Neuronal stem cell (in vitro differentiated cells): ENCODE measurements at regions not wholly inside any gene's neighbourhood (a gene's known extent, or its start where the extent isn't known, plus 50 kb on each side); places are given as distances from the start of the nearest gene placed in this dataset.
A peak's percentile ranks its signal among the peaks of the same experiment; 100 is the strongest.

Experiments
- DNase-seq: peaks from one replicate; pipeline ENCODE4 v3.0.0-alpha.2; 2013; ENCODE audit warnings: low spot score
- H2AFZ ChIP-seq: one replicate; pipeline ENCODE4 v1.6.1; 2013; ENCODE audit warnings: mild to moderate bottlenecking, low read length, inconsistent platforms
- H2AK5ac ChIP-seq: 2 replicates; pipeline ENCODE4 v1.6.1; 2013; ENCODE audit warnings: low read depth, mild to moderate bottlenecking, inconsistent platforms, low read length, moderate library complexity, mixed read lengths
- H2BK120ac ChIP-seq: 2 replicates; pipeline ENCODE4 v1.6.1; 2013; ENCODE audit warnings: low read depth, mild to moderate bottlenecking, inconsistent platforms, low read length, moderate library complexity, mixed read lengths
- H2BK12ac ChIP-seq: one replicate; pipeline ENCODE4 v1.6.1; 2013; ENCODE audit warnings: low read length, inconsistent platforms
- H2BK15ac ChIP-seq: 2 replicates; pipeline ENCODE4 v1.6.1; 2013; ENCODE audit warnings: mild to moderate bottlenecking, low read length, inconsistent platforms, mixed read lengths
- H2BK5ac ChIP-seq: one replicate; pipeline ENCODE4 v1.6.1; 2013; ENCODE audit warnings: inconsistent platforms, mild to moderate bottlenecking, low read length, moderate library complexity
- H3K14ac ChIP-seq: one replicate; pipeline ENCODE4 v1.6.1; 2013; ENCODE audit warnings: low read length, inconsistent platforms
- H3K18ac ChIP-seq: 2 replicates; pipeline ENCODE4 v1.6.1; 2013; ENCODE audit warnings: low read length, inconsistent platforms
- H3K23ac ChIP-seq: 2 replicates; pipeline ENCODE4 v1.6.1; 2013; ENCODE audit warnings: low read depth, mild to moderate bottlenecking, mixed read lengths, low read length, inconsistent platforms; ENCODE audit not compliant: poor library complexity
- H3K27ac ChIP-seq: replicated peaks from 3 replicates; pipeline ENCODE4 v1.5.1; 2013; ENCODE audit warnings: low read length, inconsistent platforms
- H3K27me3 ChIP-seq, 3 experiments: 2 replicates each; pipeline ENCODE4 v1.6.1; 2013; ENCODE audit warnings: low read length in 3 of 3, mild to moderate bottlenecking in 2 of 3, inconsistent platforms in 1 of 3, low read depth in 1 of 3, mixed read lengths in 1 of 3, moderate library complexity in 1 of 3; ENCODE audit not compliant: control insufficient read depth in 3 of 3, insufficient read depth in 3 of 3
- H3K36me3 ChIP-seq, 2 donors: replicated peaks in 1 of 2; 2 replicates each; pipeline ENCODE4 v1.6.1; 2013; ENCODE audit warnings: low read length in 2 of 2; ENCODE audit not compliant: control insufficient read depth in 2 of 2, insufficient read depth in 2 of 2
- H3K4ac ChIP-seq: 2 replicates; pipeline ENCODE4 v1.6.1; 2013; ENCODE audit warnings: inconsistent platforms, mild to moderate bottlenecking, low read length, moderate library complexity
- H3K4me1 ChIP-seq, 2 donors: 1 replicate in 1 of 2; 2 replicates in 1 of 2; pipeline ENCODE4 v1.6.1; 2013; ENCODE audit warnings: low read length in 2 of 2, low read depth in 1 of 2; ENCODE audit not compliant: control insufficient read depth in 2 of 2, insufficient read depth in 1 of 2
- H3K4me2 ChIP-seq: one replicate; pipeline ENCODE4 v1.6.1; 2013; ENCODE audit warnings: mild to moderate bottlenecking, low read length, inconsistent platforms; ENCODE audit not compliant: insufficient read depth, poor library complexity, severe bottlenecking
- H3K4me3 ChIP-seq, 2 donors: 2 replicates each; pipeline ENCODE4 v1.5.1; 2013; ENCODE audit warnings: low read length in 2 of 2, mild to moderate bottlenecking in 2 of 2, inconsistent platforms in 1 of 2, moderate library complexity in 1 of 2
- H3K79me1 ChIP-seq: one replicate; pipeline ENCODE4 v1.6.1; 2013; ENCODE audit warnings: low read depth, mild to moderate bottlenecking, inconsistent platforms, low read length, moderate library complexity
- H3K9ac ChIP-seq: one replicate; pipeline ENCODE4 v1.6.1; 2013; ENCODE audit warnings: mild to moderate bottlenecking, low read depth, low read length, inconsistent platforms; ENCODE audit not compliant: poor library complexity
- H3K9me3 ChIP-seq, 2 donors: replicated peaks in 1 of 2; 2 replicates each; pipeline versions ENCODE3 to v1.6.1; 2013; ENCODE audit warnings: low read length in 2 of 2, mild to moderate bottlenecking in 2 of 2, inconsistent platforms in 1 of 2, low read depth in 1 of 2, mixed read lengths in 1 of 2, moderate library complexity in 1 of 2; ENCODE audit not compliant: control insufficient read depth in 2 of 2, insufficient read depth in 1 of 2
- H4K8ac ChIP-seq: one replicate; pipeline ENCODE4 v1.6.1; 2013; ENCODE audit warnings: low read depth, mild to moderate bottlenecking, inconsistent platforms, low read length, moderate library complexity
- H4K91ac ChIP-seq: one replicate; pipeline ENCODE4 v1.6.1; 2013; ENCODE audit warnings: low read length, low read depth, mild to moderate bottlenecking, inconsistent platforms; ENCODE audit not compliant: poor library complexity
- WGBS, 2 donors: extraction: QIAGEN DNeasy Blood & Tissue Kit; methylation state at CpG; one replicate each; pipeline ENCODE4 v1.1.7; 2013; ENCODE audit warnings: missing lambda C conversion rate in 2 of 2, mixed read lengths in 1 of 2; ENCODE audit not compliant: insufficient read length in 2 of 2, insufficient replicate concordance in 1 of 2; ENCODE audit errors: extremely low coverage in 2 of 2; 5-methylcytosine and 5-hydroxymethylcytosine counted together

DNA sequence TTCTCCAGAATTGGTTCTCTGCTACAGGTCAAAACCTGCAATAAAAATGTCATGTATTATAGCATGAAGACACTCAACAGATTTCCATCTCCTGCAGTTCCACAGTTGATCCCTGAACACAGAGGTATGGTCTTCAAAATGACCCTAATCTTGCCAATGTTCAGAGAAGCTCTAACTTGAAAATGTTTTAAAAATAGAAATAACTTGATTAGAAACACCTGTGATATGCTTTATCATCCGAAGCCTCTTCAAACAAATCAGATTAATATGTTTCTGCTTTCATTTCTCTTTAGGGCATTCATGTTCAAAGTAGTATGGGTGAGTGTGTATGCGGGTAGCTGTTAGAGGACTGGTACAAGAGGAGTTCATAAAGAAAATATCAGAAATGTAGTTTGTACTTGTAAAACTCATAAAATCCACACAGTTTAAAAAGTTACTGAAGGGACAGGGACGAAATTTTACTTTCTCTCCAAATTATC lies 60.4 kb downstream of the KCNRG start:
- H3K27ac ChIP-seq: no peak overlapping the region
- no peak overlapping the region for H2AFZ ChIP-seq
- H4K91ac ChIP-seq: no peak overlapping the region
- no peak overlapping the region for H2BK5ac ChIP-seq
- no peak overlapping the region for H4K8ac ChIP-seq
- H3K4me2 ChIP-seq: no peak overlapping the region
- no peak overlapping the region for H2BK15ac ChIP-seq
- no peak overlapping the region for H3K18ac ChIP-seq
- H3K14ac ChIP-seq: no peak overlapping the region
- H3K23ac ChIP-seq: no peak overlapping the region
- no CpG with 5 or more reads among the region's 3 CpGs for WGBS, 2 donors
- no peak overlapping the region for H2AK5ac ChIP-seq
- no peaks in the 10 kb centered on the region for H3K79me1 ChIP-seq
- no peak overlapping the region for H2BK12ac ChIP-seq
- H3K9ac ChIP-seq: no peak overlapping the region
- H3K4me1 ChIP-seq: peaks cover 0 to 4% of the 10 kb centered on the region in 2 donors
- DNase-seq: no peak
- peaks cover 2 to 59% of the 10 kb centered on the region in 2 donors for H3K36me3 ChIP-seq
- no peaks in the 10 kb centered on the region for H3K9me3 ChIP-seq
- no peak overlapping the region for H3K4me3 ChIP-seq
- no peak overlapping the region for H3K4ac ChIP-seq
- no peaks in the 10 kb centered on the region for H3K27me3 ChIP-seq
- H2BK120ac ChIP-seq: no peak overlapping the region

DNA sequence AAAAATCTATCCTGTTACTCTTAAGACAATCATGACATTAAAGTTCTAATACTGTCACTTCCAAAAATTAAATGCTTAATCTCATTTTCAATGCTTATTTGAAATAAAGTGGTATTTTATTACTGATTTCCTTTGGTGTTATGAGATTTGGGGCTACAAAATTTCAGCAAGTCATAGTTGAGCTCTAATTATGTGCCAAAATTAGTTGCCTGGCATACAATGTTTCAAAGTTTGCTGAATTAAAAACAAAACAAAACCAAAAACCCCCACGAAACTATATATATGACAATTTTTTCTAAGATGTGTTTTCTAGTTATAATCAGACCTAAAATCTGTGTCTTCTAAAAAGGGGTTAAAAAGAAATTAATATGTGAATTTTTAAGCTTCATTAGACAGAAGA lies 62.2 kb downstream of the KCNRG start:
- no CpG with 5 or more reads among the region's 1 CpG for WGBS, 2 donors
- peaks cover 2% of the 10 kb centered on the region for H3K79me1 ChIP-seq
- H3K27me3 ChIP-seq: no peaks in the 10 kb centered on the region
- no peak overlapping the region for H2AFZ ChIP-seq
- no peak overlapping the region for H3K4me3 ChIP-seq
- no peaks in the 10 kb centered on the region for H3K9me3 ChIP-seq
- no peak overlapping the region for H3K9ac ChIP-seq
- no peak overlapping the region for H3K4ac ChIP-seq
- no peak overlapping the region for H2BK5ac ChIP-seq
- H3K18ac ChIP-seq: no peak overlapping the region
- H2BK15ac ChIP-seq: no peak overlapping the region
- peaks cover 0 to 4% of the 10 kb centered on the region in 2 donors for H3K4me1 ChIP-seq
- no peak overlapping the region for H3K14ac ChIP-seq
- DNase-seq: no peak
- no peak overlapping the region for H4K8ac ChIP-seq
- no peak overlapping the region for H3K23ac ChIP-seq
- H4K91ac ChIP-seq: no peak overlapping the region
- H2AK5ac ChIP-seq: no peak overlapping the region
- H2BK120ac ChIP-seq: no peak overlapping the region
- H2BK12ac ChIP-seq: no peak overlapping the region
- no peak overlapping the region for H3K4me2 ChIP-seq
- H3K36me3 ChIP-seq: peaks cover 0 to 42% of the 10 kb centered on the region in 2 donors
- H3K27ac ChIP-seq: no peak overlapping the region

DNA sequence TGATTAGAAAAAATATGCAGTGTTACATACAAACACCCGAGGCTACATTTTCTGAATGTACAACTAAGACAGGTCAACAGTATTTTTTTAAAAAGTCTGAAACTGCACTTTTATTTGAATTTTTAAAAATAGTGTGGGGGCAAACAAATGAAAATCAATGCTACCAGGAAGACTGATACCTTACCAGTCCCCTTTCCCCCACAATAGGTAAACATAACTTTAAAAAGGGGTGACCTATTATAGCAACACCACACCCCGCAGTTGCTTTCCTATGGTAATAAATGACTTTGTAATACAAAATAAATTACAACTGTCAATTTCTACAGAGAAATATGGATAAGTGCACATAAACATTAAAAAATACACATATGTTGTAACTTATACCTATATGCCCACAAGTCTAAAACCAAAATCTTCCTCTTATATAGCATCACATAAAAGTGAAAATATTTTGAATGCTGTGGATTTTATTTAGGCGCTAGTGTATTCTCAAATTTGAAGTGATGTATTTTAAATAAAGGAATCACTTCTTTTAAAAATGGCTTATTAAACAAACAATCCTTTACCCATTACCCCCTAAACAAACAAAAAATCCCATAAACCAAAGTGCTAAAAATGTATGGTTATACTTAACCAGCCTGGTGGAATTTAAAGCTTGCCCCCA lies 63.1 kb downstream of the KCNRG start:
- no peak overlapping the region for H3K27ac ChIP-seq
- no CpG with 5 or more reads among the region's 3 CpGs for WGBS, 2 donors
- H2BK12ac ChIP-seq: no peak overlapping the region
- H3K4me3 ChIP-seq: peak overlapping the region in 1 of 2 donors; percentile 96
- no peak overlapping the region for H3K23ac ChIP-seq
- H2AFZ ChIP-seq: no peak overlapping the region
- H3K79me1 ChIP-seq: peaks cover 2% of the 10 kb centered on the region
- H3K27me3 ChIP-seq: no peaks in the 10 kb centered on the region
- H4K91ac ChIP-seq: no peak overlapping the region
- no peak overlapping the region for H2BK120ac ChIP-seq
- no peak for DNase-seq
- peaks cover 0 to 4% of the 10 kb centered on the region in 2 donors for H3K4me1 ChIP-seq
- no peak overlapping the region for H3K18ac ChIP-seq
- H3K4ac ChIP-seq: no peak overlapping the region
- H2AK5ac ChIP-seq: no peak overlapping the region
- H3K36me3 ChIP-seq: peaks cover 0 to 33% of the 10 kb centered on the region in 2 donors
- H3K9me3 ChIP-seq: no peaks in the 10 kb centered on the region
- no peak overlapping the region for H2BK5ac ChIP-seq
- H3K9ac ChIP-seq: no peak overlapping the region
- H2BK15ac ChIP-seq: no peak overlapping the region
- H4K8ac ChIP-seq: no peak overlapping the region
- no peak overlapping the region for H3K14ac ChIP-seq
- H3K4me2 ChIP-seq: no peak overlapping the region

DNA sequence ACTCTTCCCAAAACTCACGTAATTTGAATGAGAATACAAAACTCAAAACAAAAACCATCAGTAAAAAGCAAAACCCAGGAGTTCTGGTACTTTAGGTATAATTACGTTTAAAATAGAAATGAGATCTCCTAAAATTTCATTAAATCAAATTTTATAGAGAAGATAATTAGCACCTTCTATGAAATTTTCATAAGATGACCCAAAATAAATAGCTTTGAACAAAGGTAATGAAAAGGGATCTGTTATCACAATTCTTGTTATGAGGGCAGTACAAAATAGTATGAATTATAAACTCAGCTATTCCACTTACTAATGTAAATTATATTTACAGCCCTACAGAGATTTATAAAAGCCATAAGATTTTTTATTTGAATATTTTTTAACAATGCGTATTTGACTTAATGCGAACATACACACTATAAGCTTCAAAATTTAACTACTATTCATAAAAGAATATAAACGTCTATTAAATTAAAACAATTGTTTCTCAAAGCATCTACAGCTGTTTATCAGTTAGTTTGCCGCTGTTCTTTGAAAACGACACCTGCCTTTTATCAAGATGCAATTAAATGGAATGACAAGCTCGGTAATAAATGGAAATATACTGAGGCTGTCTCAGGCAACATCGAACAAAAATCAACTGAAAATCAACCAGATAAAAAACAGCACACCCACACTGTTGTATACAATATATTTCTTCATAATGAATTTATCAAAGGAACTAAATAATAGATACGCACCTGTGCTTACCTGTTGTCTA lies 63.8 kb downstream of the KCNRG start:
- Histone ChIP-seq H3K14ac (no peak overlapping the region), H3K27ac (no peak overlapping the region), H2AFZ (no peak overlapping the region), H2AK5ac (no peak overlapping the region), H3K27me3 (no peaks in the 10 kb centered on the region), H3K36me3 (peaks cover 0 to 26% of the 10 kb centered on the region in 2 donors), H3K4me2 (no peak overlapping the region), H3K4me1 (peaks cover 0 to 2% of the 10 kb centered on the region in 2 donors), H2BK15ac (no peak overlapping the region), H3K4me3 (peak overlapping the region in 1 of 2 donors; percentile 96), H4K91ac (no peak overlapping the region), H2BK12ac (no peak overlapping the region), H3K4ac (no peak overlapping the region), H3K18ac (no peak overlapping the region), H3K9ac (no peak overlapping the region), H3K23ac (no peak overlapping the region), H3K9me3 (no peaks in the 10 kb centered on the region), H4K8ac (no peak overlapping the region), H3K79me1 (peaks cover 2% of the 10 kb centered on the region), H2BK5ac (no peak overlapping the region), H2BK120ac (no peak overlapping the region)
- WGBS, 2 donors: no CpG with 5 or more reads among the region's 10 CpGs
- no peak for DNase-seq
